HEK293T (cell line): ENCODE measurements at regions not wholly inside any gene's neighbourhood (a gene's known extent, or its start where the extent isn't known, plus 50 kb on each side); places are given as distances from the start of the nearest gene placed in this dataset.

Source experiments
- CTCF ChIA-PET: fragments of 350-600 bp; formaldehyde crosslinking; extraction: SDS; loops from one replicate; lab custom pipeline; 2021; ENCODE audit warnings: antibody characterized with exemption, inconsistent platforms; lab: Yijun Ruan, JAX
- POLR2A ChIA-PET: fragments of 350-600 bp; formaldehyde crosslinking; extraction: SDS; loops from one replicate; lab custom pipeline; 2020; ENCODE audit warnings: antibody characterized with exemption, inconsistent platforms; lab: Yijun Ruan, JAX
- DNase-seq: peaks from one replicate; pipeline ENCODE4 v3.0.0; 2012; ENCODE audit warnings: mixed read lengths; ENCODE audit errors: extremely low spot score
- ARNT ChIP-seq: fragments of 450-650 bp; IDR thresholded peaks from 2 replicates; pipeline ENCODE4 v1.6.1; 2017; ENCODE audit warnings: mild to moderate bottlenecking
- BHLHE40 ChIP-seq: fragments of 450-650 bp; IDR thresholded peaks from 2 replicates; pipeline ENCODE4 v1.6.1; 2016; ENCODE audit warnings: mild to moderate bottlenecking, moderate library complexity, borderline replicate concordance
- CTBP1 ChIP-seq: fragments of 450-650 bp; IDR thresholded peaks from 2 replicates; pipeline ENCODE4 v1.6.1; 2016; ENCODE audit warnings: borderline replicate concordance
- ELF4 ChIP-seq: fragments of 450-650 bp; IDR thresholded peaks from 2 replicates; pipeline ENCODE4 v1.6.1; 2017; ENCODE audit warnings: antibody characterized with exemption
- FOXA1 ChIP-seq: fragments of 450-650 bp; IDR thresholded peaks from 2 replicates; pipeline ENCODE4 v1.6.1; 2016; ENCODE audit warnings: mild to moderate bottlenecking
- FOXK2 ChIP-seq: fragments of 450-650 bp; IDR thresholded peaks from 2 replicates; pipeline ENCODE4 v1.6.1; 2016; ENCODE audit warnings: mild to moderate bottlenecking
- FOXM1 ChIP-seq: fragments of 450-650 bp; IDR thresholded peaks from 2 replicates; pipeline ENCODE4 v1.6.1; 2017; ENCODE audit warnings: mild to moderate bottlenecking, borderline replicate concordance
- HDGF ChIP-seq: fragments of 450-650 bp; IDR thresholded peaks from 2 replicates; pipeline ENCODE4 v1.6.1; 2017; ENCODE audit warnings: antibody characterized with exemption, borderline replicate concordance
- L3MBTL2 ChIP-seq: fragments of 450-650 bp; conservative IDR thresholded peaks from 2 replicates; pipeline ENCODE4 v1.6.1; 2016; ENCODE audit warnings: mild to moderate bottlenecking
- LEF1 ChIP-seq: fragments of 450-650 bp; IDR thresholded peaks from 2 replicates; pipeline ENCODE4 v1.6.1; 2017; ENCODE audit warnings: mild to moderate bottlenecking, borderline replicate concordance
- NFRKB ChIP-seq: fragments of 450-650 bp; IDR thresholded peaks from 2 replicates; pipeline ENCODE4 v1.6.1; 2016; ENCODE audit warnings: mild to moderate bottlenecking, moderate library complexity
- PKNOX1 ChIP-seq: fragments of 450-650 bp; IDR thresholded peaks from 2 replicates; pipeline ENCODE4 v1.6.1; 2016
- SP1 ChIP-seq: fragments of 450-650 bp; IDR thresholded peaks from 2 replicates; pipeline ENCODE4 v1.6.1; 2017
- SUZ12 ChIP-seq: fragments of 450-650 bp; IDR thresholded peaks from 2 replicates; pipeline ENCODE4 v1.6.1; 2016; ENCODE audit warnings: mild to moderate bottlenecking
- TARDBP ChIP-seq: fragments of 450-650 bp; IDR thresholded peaks from 2 replicates; pipeline ENCODE4 v1.6.1; 2016
- ZNF384 ChIP-seq: fragments of 450-650 bp; IDR thresholded peaks from 2 replicates; pipeline ENCODE4 v1.6.1; 2016

GRCh38 chr12:97222391-97222790 lies 240.2 kb upstream of the RMST start:
- DNase-seq = no peak
- TF ChIP-seq SUZ12 (no peak), FOXM1 (no peak), ZNF384 (no peak), TARDBP (no peak), FOXK2 (no peak), NFRKB (no peak), LEF1 (no peak), HDGF (no peak), ARNT (no peak)
- POLR2A ChIA-PET = no interaction called here
- CTCF ChIA-PET = no interaction called here

DNA sequence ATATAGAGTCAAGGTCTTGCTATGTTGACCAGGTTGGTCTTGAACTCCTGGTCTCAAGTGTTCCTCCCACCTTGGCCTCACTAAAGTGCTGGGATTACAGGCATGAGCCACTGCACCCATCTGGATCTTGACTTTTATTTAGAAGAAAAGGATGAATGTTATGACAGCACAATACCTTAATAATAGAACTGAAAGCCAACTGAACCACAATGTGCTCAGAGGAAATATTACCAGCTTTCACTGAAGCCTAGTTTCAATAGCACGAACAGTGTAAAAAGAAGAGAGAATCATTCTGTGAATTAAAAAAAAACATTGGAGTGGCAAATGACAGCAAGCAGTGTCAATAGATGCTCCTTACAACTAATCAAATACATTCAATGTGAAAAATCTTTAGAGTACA lies 239.2 kb upstream of the RMST start:
- CTCF ChIA-PET = no interaction called here
- DNase-seq = no peak
- POLR2A ChIA-PET = no interaction called here

DNA sequence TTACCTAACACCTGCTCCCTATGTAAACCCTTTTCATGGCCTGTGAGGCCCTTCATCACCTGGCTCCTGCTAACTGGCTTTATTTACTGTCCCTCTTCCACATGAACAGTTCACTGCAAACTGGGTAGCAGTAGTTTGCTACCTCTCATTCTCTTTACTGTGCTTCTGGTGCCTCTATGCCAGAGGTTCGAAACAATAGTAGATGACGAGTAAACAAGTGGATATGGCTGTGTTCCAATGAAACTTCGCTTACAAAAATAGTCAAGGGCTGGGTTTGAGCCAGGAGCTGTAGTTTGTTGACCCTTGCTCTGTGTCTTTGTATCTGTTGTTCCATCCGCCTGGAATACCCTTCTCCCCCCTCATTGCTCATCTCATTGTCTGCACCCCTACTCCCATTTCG lies 233.6 kb upstream of the RMST start:
- no peak for DNase-seq

More for the DNA sequence above, 239.2 kb upstream of the RMST start:
- TF ChIP-seq TARDBP = no peak
- TF ChIP-seq NFRKB = no peak
- TF ChIP-seq BHLHE40 = no peak
- TF ChIP-seq SUZ12 = no peak

GRCh38 chr12:97235102-97235501 lies 227.5 kb upstream of the RMST start:
- ChIA-PET CTCF (no interaction called here), POLR2A (no interaction called here)
- DNase-seq = no peak
- no peak for TF ChIP-seq ARNT
- TF ChIP-seq LEF1 = no peak
- no peak for TF ChIP-seq NFRKB
- no peak for TF ChIP-seq HDGF
- no peak for TF ChIP-seq CTBP1
- TF ChIP-seq ZNF384 = no peak
- no peak for TF ChIP-seq L3MBTL2
- no peak for TF ChIP-seq SUZ12
- no peak for TF ChIP-seq FOXA1
- no peak for TF ChIP-seq TARDBP
- no peak for TF ChIP-seq PKNOX1
- no peak for TF ChIP-seq ELF4
- TF ChIP-seq FOXK2 = no peak
- no peak for TF ChIP-seq SP1
- no peak for TF ChIP-seq FOXM1
- TF ChIP-seq BHLHE40 = no peak

More for the DNA sequence above, 233.6 kb upstream of the RMST start:
- ChIA-PET POLR2A (no interaction called here), CTCF (no interaction called here)
- TF ChIP-seq CTBP1 = no peak
- no peak for TF ChIP-seq HDGF
- TF ChIP-seq TARDBP = no peak
- TF ChIP-seq ZNF384 = no peak
- no peak for TF ChIP-seq BHLHE40
- no peak for TF ChIP-seq LEF1
- no peak for TF ChIP-seq SUZ12
- TF ChIP-seq SP1 = no peak
- no peak for TF ChIP-seq PKNOX1
- no peak for TF ChIP-seq FOXM1

DNA sequence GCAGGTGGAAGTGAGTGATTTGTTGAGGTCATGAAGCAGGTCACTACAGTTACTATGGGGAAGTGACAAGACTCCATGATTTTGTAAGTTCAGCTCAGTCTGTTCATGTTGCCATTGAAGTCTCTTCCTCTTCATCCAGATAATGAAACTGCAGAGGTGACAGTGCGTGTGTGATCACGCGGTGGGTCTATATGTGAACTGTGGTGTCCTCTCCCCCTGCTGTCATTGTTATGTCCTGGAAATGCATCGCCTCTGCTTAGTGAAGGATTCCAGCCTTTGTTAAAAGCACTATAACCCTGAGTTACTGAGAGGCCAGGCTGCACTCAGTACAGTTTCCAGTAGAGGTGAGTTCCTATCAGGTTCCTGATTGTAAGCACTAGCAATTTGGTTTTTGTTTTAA lies 216.2 kb upstream of the RMST start:
- no peak for DNase-seq
- POLR2A ChIA-PET = no interaction called here
- no peak for TF ChIP-seq FOXM1
- TF ChIP-seq LEF1 = no peak
- no peak for TF ChIP-seq BHLHE40
- TF ChIP-seq L3MBTL2 = no peak
- TF ChIP-seq SP1 = no peak
- no peak for TF ChIP-seq SUZ12
- TF ChIP-seq ARNT = no peak
- no peak for TF ChIP-seq NFRKB
- CTCF ChIA-PET = no interaction called here

DNA sequence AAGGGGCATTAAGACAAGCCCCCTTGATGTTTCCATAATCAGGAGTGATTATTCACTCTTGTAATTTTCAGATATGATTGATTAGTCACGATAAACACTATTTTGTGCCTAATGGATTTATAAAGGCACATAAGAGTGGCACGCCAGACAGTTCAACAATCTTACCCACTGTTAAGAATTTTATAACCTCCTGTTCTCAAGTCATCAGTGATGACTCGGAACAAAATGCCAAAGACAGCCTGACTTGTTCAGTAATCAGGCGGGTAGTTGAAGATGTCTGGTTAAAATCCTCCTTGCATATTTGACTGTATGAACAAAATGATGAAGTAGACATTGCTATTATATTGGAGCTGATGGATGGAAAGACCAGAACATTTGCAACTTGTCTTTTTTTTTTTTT lies 212.1 kb upstream of the RMST start:
- TF ChIP-seq ELF4 (no peak), CTBP1 (no peak), ZNF384 (no peak), ARNT (no peak), BHLHE40 (no peak), FOXM1 (no peak), LEF1 (no peak), TARDBP (no peak), PKNOX1 (no peak), NFRKB (no peak), SP1 (no peak), FOXK2 (no peak), L3MBTL2 (no peak)
- DNase-seq = no peak
- POLR2A ChIA-PET = no interaction called here
- CTCF ChIA-PET = no interaction called here

GRCh38 chr12:97257726-97258125 lies 204.9 kb upstream of the RMST start:
- POLR2A ChIA-PET = no interaction called here
- no peak for DNase-seq
- CTCF ChIA-PET = interaction anchor here (0.6 kb wide), 1 partner anchor 15 kb away, joined by 3 read pairs; no protein-coding TSS in a partner anchor
- TF ChIP-seq FOXK2 (no peak), ZNF384 (no peak), CTBP1 (no peak), SP1 (no peak)
